Osteoblast (primary cell): ENCODE measurements at regions not wholly inside any gene's neighbourhood (a gene's known extent, or its start where the extent isn't known, plus 50 kb on each side); places are given as distances from the start of the nearest gene placed in this dataset.

Source experiments
- DNase-seq: peaks from one replicate; pipeline ENCODE4 v3.0.0; 2011; ENCODE audit warnings: low spot score, mixed read lengths; ENCODE audit not compliant: insufficient read length; ENCODE audit errors: missing footprints
- H2AFZ ChIP-seq: 2 replicates; pipeline ENCODE4 v1.6.0; 2011; ENCODE audit warnings: mild to moderate bottlenecking, low read length
- H3K27ac ChIP-seq: 2 replicates; pipeline ENCODE4 v1.5.1; 2011; ENCODE audit warnings: mild to moderate bottlenecking, low read depth, low read length, moderate library complexity
- H3K27me3 ChIP-seq: 2 replicates; pipeline ENCODE4 v1.6.0; 2012; ENCODE audit warnings: mild to moderate bottlenecking, control low read depth, inconsistent platforms, low read length, moderate library complexity; ENCODE audit not compliant: insufficient read depth
- H3K36me3 ChIP-seq: 2 replicates; pipeline ENCODE4 v1.5.1; 2011; ENCODE audit warnings: mild to moderate bottlenecking, low read length, control low read depth, moderate library complexity; ENCODE audit not compliant: insufficient read depth
- H3K4me1 ChIP-seq: 2 replicates; pipeline ENCODE4 v1.5.1; 2011; ENCODE audit warnings: mild to moderate bottlenecking, low read length, control low read depth, moderate library complexity; ENCODE audit not compliant: insufficient read depth
- H3K4me2 ChIP-seq: 2 replicates; pipeline ENCODE4 v1.6.0; 2011; ENCODE audit warnings: mild to moderate bottlenecking, low read length; ENCODE audit not compliant: insufficient read depth
- H3K4me3 ChIP-seq: fragments of 200-600 bp; sonication (generic); 3 replicates; pipeline ENCODE4 v1.5.1; 2012; ENCODE audit warnings: mild to moderate bottlenecking, low read length, inconsistent platforms; ENCODE audit not compliant: insufficient read depth
- H3K79me2 ChIP-seq: 2 replicates; pipeline ENCODE4 v1.6.0; 2012; ENCODE audit warnings: mild to moderate bottlenecking, low read length, control low read depth, inconsistent platforms; ENCODE audit not compliant: insufficient read depth
- H3K9me3 ChIP-seq: 2 replicates; pipeline ENCODE4 v1.5.1; 2011; ENCODE audit warnings: low read depth, low read length, control low read depth
- H4K20me1 ChIP-seq: 2 replicates; pipeline ENCODE4 v1.6.0; 2012; ENCODE audit warnings: mild to moderate bottlenecking, low read length, control low read depth; ENCODE audit not compliant: insufficient read depth
- TF ChIP-seq, protein P1 (sequence below): IDR thresholded peaks from 2 replicates; pipeline ENCODE4 v1.5.1; 2011; ENCODE audit warnings: mild to moderate bottlenecking, low read depth, low read length, moderate library complexity; ENCODE audit errors: extremely low read depth

DNA sequence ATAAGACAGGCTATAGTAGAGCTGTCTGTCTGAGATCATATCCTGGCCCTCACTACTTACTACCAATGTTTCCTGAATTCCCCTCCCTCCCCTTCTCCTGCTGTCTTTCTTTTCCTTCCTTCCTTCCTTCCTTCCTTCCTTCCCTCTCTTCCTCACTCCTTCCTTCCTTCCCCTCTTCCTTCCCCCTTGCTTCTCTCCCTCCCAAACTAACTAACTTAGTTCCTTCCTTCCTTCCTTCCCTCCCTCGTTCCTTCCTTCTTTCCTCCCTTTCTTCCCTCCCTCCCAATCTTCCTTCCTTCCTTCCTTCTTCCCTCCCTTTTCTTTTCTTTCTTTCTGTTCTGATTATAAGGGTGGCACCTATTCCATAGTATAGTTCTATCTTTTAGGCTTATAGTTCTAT is 150.0 kb upstream of the GDNF start:
- no peaks in the 10 kb centered on the region for H3K36me3 ChIP-seq
- H3K9me3 ChIP-seq, result no peaks in the 10 kb centered on the region
- H4K20me1 ChIP-seq, result no peaks in the 10 kb centered on the region
- H2AFZ ChIP-seq, result no peak overlapping the region
- no peaks in the 10 kb centered on the region for H3K79me2 ChIP-seq
- H3K4me2 ChIP-seq, result no peak overlapping the region
- no peak for DNase-seq
- H3K4me1 ChIP-seq, result no peaks in the 10 kb centered on the region
- H3K4me3 ChIP-seq, result no peak overlapping the region
- no peak overlapping the region for H3K27ac ChIP-seq
- TF ChIP-seq, protein P1, sequence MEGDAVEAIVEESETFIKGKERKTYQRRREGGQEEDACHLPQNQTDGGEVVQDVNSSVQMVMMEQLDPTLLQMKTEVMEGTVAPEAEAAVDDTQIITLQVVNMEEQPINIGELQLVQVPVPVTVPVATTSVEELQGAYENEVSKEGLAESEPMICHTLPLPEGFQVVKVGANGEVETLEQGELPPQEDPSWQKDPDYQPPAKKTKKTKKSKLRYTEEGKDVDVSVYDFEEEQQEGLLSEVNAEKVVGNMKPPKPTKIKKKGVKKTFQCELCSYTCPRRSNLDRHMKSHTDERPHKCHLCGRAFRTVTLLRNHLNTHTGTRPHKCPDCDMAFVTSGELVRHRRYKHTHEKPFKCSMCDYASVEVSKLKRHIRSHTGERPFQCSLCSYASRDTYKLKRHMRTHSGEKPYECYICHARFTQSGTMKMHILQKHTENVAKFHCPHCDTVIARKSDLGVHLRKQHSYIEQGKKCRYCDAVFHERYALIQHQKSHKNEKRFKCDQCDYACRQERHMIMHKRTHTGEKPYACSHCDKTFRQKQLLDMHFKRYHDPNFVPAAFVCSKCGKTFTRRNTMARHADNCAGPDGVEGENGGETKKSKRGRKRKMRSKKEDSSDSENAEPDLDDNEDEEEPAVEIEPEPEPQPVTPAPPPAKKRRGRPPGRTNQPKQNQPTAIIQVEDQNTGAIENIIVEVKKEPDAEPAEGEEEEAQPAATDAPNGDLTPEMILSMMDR, result no peak
- H3K27me3 ChIP-seq, result peaks cover 29% of the 10 kb centered on the region

DNA sequence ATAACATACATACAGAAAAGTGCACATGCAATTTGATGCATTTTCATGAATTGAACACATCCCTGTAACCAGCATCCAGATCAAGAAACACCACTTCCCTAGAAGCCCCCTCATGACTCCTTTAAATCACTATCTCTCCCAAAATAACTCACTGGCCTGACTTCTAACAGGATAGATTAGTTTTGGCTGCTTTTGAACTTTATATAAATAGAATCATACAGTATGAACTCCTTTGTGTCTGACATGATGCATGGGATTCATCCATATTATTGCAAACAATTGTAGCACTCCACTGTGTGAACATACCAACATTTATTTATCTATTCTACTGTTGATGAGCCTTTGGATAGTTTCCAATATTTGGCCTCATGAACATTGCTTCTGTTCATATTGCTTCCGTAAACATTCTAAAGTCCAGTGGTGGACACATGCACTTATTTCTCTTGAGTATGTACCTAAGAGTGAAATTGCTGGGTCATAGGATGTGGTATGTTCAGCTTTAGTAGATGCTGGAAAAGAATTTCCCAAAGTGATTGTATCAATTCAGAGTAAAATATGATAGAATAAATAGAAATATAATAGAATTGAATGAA is 148.7 kb upstream of the GDNF start:
- peaks cover 32% of the 10 kb centered on the region for H3K27me3 ChIP-seq
- no peak overlapping the region for H3K27ac ChIP-seq
- TF ChIP-seq, protein P1, result no peak
- no peaks in the 10 kb centered on the region for H3K4me1 ChIP-seq
- DNase-seq, result no peak
- H3K36me3 ChIP-seq, result no peaks in the 10 kb centered on the region
- no peak overlapping the region for H3K4me2 ChIP-seq
- no peaks in the 10 kb centered on the region for H4K20me1 ChIP-seq
- H2AFZ ChIP-seq, result no peak overlapping the region
- no peaks in the 10 kb centered on the region for H3K9me3 ChIP-seq
- H3K79me2 ChIP-seq, result no peaks in the 10 kb centered on the region
- H3K4me3 ChIP-seq, result no peak overlapping the region

DNA sequence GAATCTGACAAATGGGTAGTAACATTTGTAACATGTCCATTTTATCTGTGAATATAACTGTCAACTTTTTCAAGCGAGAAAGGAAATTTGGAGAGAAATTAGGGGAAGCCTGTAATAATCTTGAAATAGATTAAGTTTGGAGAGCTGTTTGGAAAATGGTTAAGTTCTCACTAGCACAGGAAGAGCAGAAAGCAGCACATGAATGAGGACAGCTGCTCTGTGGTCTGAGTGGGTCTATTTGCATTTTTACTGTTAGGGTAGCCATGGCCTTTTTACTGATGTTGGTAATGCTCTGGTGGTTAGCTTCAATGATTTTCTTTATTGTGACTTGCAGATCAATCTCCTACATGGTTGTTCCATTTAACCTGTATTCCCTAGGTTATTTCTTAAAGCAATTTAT is 144.5 kb upstream of the GDNF start:
- H3K4me2 ChIP-seq, result no peak overlapping the region
- no peaks in the 10 kb centered on the region for H3K9me3 ChIP-seq
- no peak for DNase-seq
- peaks cover 22% of the 10 kb centered on the region for H3K27me3 ChIP-seq
- TF ChIP-seq, protein P1, result no peak
- no peaks in the 10 kb centered on the region for H3K36me3 ChIP-seq
- H3K79me2 ChIP-seq, result no peaks in the 10 kb centered on the region
- H3K27ac ChIP-seq, result no peak overlapping the region
- H2AFZ ChIP-seq, result no peak overlapping the region
- no peak overlapping the region for H3K4me3 ChIP-seq
- H3K4me1 ChIP-seq, result no peaks in the 10 kb centered on the region
- H4K20me1 ChIP-seq, result no peaks in the 10 kb centered on the region

DNA sequence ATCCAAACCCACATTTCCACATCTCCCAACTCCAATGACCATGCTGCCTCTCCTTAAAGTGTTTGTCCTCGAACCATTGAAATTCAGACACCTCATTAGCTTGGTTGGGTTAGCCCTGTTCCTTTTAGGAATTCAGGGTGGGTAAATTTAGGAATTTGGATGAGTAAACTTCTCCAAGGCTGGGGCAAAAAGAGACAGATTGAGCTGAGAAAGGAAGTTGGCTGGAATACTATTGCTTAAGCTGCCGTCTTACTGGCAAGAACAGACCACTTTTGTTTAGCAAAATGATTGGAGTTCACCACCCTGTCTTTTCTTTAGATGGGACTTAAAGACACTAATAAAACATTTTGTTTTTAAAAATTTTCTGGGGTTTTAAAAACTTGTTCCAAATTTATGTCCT is 143.6 kb upstream of the GDNF start:
- Histone ChIP-seq H4K20me1 (no peaks in the 10 kb centered on the region), H3K27me3 (peaks cover 22% of the 10 kb centered on the region), H3K36me3 (no peaks in the 10 kb centered on the region), H3K4me1 (no peaks in the 10 kb centered on the region), H3K27ac (no peak overlapping the region), H3K9me3 (no peaks in the 10 kb centered on the region), H3K4me3 (no peak overlapping the region), H2AFZ (no peak overlapping the region), H3K4me2 (no peak overlapping the region), H3K79me2 (no peaks in the 10 kb centered on the region)
- TF ChIP-seq, protein P1, result no peak
- DNase-seq, result peak; percentile 30
